RWPE1 (cell line): ENCODE measurements at regions not wholly inside any gene's neighbourhood (a gene's known extent, or its start where the extent isn't known, plus 50 kb on each side); places are given as distances from the start of the nearest gene placed in this dataset.

Experiments used
- CTCF ChIA-PET: fragments of 350-600 bp; sonication (Branson Sonifier 250); formaldehyde crosslinking; extraction: SDS; loops from one replicate; lab custom pipeline; 2021; lab: Yijun Ruan, JAX
- POLR2A ChIA-PET: fragments of 400-600 bp; formaldehyde crosslinking; extraction: SDS; loops from one replicate; lab custom pipeline; 2020; ENCODE audit warnings: antibody characterized with exemption; ENCODE audit not compliant: low non-redundant PET; lab: Yijun Ruan, JAX
- DNase-seq: peaks from one replicate; pipeline ENCODE4 v3.0.0; 2012; ENCODE audit warnings: low spot score
- H3K27ac ChIP-seq: fragments of 450-650 bp; 2 replicates; pipeline ENCODE4 v1.5.1; 2017
- CTCF ChIP-seq: fragments of 450-650 bp; conservative IDR thresholded peaks from 2 replicates; pipeline ENCODE4 v1.5.1; 2017; ENCODE audit warnings: low read depth, mild to moderate bottlenecking

- peak; percentile 43 for DNase-seq
- TF ChIP-seq CTCF = no peak
- ChIA-PET CTCF (interaction anchor here (0.6 to 0.7 kb wide), 2 partner anchors 71 to 343 kb away, joined by 3 read pairs; no protein-coding TSS in a partner anchor), POLR2A (no interaction called here)
- no peak overlapping the region for H3K27ac ChIP-seq
Observed at GRCh38 chrX:120000490-120001246, 57.1 kb upstream of the NKAP start.

- H3K27ac ChIP-seq = no peak overlapping the region
- no peak for DNase-seq
- no peak for TF ChIP-seq CTCF
- CTCF ChIA-PET = no interaction called here
- POLR2A ChIA-PET = interaction anchor here (0.9 kb wide), 1 partner anchor 145 kb away, joined by 5 read pairs; no protein-coding TSS in a partner anchor
Observed at GRCh38 chrX:119999087-119999634, 55.6 kb upstream of the NKAP start.

GRCh38 chrX:119997570-119997969 is 54.0 kb upstream of the NKAP start:
- no peak for TF ChIP-seq CTCF
- ChIA-PET CTCF (no interaction called here), POLR2A (no interaction called here)
- no peak for DNase-seq
- no peak overlapping the region for H3K27ac ChIP-seq

- no peak overlapping the region for H3K27ac ChIP-seq
- no peak for DNase-seq
- POLR2A ChIA-PET = no interaction called here
- CTCF ChIA-PET = no interaction called here
- no peak for TF ChIP-seq CTCF
Observed at GRCh38 chrX:119996600-119997524, 53.3 kb upstream of the NKAP start.

GRCh38 chrX:119996069-119996468 is 52.5 kb upstream of the NKAP start:
- no peak overlapping the region for H3K27ac ChIP-seq
- no peak for DNase-seq
- ChIA-PET CTCF (no interaction called here), POLR2A (no interaction called here)
- no peak for TF ChIP-seq CTCF
